HG03280 (cell line): ENCODE measurements at regions not wholly inside any gene's neighbourhood (a gene's known extent, or its start where the extent isn't known, plus 50 kb on each side); places are given as distances from the start of the nearest gene placed in this dataset.
"Not testable (repeated sequence)": the region's sequence is repeated elsewhere in the genome, so short reads cannot be mapped to it uniquely, and the experiment has no call there.

Source experiments
- ATAC-seq: cut with Tn5 transposase; IDR thresholded peaks from one replicate; pipeline ENCODE4 v1.9.1; 2021; ENCODE audit warnings: mild to moderate bottlenecking, moderate library complexity; ENCODE audit not compliant: unreplicated experiment

- ATAC-seq: no peak
Measured at GRCh38 chr20:24830649-24831048, 118.4 kb upstream of the CST7 start.

DNA sequence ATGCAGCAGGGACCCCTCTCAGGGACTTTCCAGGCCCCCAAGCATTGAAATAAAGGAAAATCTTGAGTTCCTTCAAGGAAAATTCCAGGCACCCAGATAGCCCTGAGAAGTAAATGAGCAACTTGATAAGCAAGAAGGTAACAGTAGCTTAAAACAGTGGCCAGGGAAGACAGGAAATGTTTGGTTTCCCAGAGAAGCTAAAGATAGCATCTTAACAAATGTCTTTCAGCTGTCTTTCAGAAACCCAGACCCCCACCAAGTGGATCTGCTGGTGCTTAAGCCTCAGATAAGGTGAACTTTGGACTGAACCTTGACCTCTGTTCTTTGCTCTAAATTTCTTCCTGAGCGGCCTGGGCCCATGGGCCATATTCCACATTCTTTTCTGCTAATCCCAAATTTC is 117.8 kb upstream of the CST7 start:
- ATAC-seq: no peak

GRCh38 chr20:24832518-24832917 is 116.6 kb upstream of the CST7 start:
- no peak for ATAC-seq

DNA sequence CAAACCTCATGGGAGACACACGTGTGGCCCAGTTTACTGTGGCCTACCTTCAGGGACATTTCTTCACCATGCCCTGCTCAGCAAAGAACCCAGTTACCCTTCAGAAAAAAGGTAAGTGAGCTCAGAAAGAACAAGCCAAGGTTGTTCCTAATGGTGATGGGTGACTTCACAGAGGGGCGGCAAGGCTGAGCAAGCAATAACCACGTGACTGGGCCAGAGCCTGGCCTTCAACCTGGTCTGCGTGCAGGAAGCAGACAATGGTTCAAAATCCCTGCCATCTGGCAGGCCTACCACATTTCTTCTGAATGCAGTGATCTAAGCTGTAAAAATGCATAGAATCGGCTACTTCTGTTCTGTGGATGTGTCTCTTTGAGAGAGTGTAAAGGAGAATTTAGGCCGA is 115.5 kb upstream of the CST7 start:
- ATAC-seq: no peak

DNA sequence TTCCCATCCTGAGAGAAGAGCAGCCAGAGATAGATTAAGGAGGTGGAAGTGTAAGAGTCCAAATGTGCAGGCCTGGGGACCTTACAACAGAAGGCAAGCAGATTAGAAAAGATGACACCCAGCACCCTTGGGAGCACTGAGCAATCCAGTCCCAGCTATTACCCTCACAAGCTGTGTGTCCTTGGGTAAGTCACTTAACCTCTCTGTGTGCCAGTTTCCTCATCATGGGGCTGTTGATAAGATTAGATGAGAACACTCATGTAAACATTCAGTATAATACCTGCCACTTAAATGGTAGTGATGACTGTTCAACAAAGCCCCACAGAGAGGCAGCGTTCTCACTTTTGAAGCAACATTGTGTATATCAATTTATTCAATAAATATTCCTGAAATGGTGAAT is 114.8 kb upstream of the CST7 start:
- ATAC-seq: no peak

DNA sequence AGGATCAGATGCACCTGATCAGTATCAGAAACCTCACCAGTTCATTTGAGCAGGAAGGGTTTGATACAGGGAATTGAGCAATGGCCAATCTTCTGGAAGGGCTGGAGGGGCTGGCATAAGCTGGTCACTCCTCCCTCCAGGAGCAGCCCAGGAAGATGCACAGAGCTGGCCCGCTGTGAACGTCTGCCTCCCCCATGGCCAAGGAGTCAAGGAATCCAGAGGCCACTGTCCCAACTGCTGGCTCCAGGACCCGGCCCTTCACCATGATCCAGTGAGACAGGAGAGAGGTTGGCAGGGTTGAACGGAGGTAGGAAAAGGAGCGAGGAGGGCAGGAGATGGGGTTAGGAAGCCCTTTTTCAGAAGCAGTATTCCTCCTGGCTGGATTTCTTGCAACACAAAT is 113.9 kb upstream of the CST7 start:
- ATAC-seq: no peak

DNA sequence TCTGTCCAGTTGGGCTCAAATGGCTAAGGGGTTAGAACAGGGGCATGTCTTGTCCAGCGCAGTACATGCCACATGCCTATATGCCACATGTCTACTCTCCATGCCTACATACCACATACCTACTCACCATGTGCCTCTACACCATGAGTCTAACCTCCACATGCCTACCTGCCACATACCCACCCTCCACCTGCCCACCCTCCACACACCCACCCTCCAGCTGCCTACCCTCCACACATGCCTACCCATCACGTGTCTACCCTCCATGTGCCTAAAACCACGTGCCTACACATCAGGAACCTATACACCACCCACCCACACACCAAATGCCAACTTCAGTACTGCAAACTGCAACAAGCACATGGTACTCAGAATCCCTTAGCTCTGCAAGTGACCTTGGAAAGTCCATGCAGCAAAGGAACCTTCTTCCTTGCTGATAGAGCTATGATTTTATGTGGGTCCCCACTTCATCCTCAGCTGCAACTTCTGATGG is 113.0 kb upstream of the CST7 start:
- ATAC-seq: no peak

DNA sequence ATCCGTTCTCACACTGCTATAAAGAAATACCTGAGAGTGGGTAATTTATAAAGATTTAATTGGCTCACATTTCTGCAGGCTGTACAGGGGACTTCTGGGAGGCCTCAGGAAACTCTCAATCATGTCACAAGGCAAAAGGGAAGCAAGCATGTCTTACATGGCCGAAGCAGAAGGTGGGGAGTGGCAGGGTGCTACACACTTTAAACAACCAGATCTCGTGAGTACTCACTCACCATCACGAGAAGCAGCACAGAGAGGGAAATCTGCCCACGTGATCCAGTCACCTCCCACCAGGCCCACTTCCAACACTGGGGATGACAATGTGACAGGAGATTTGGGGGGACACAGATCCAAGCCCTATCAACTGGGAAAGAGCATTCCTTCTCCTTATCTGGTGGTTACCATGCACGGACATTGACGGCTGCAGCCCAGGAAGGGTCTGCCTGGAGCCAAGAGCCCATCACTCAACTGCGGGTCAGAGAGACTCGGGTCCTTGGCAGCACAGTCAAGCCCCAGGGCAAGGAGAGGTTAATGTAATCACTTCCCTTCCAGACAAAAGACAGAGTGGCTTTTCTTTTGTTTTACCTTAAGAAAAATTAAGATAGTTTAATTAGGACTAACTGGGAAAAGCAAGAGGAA is 112.3 kb upstream of the CST7 start:
- no peak for ATAC-seq

- no peak for ATAC-seq
Measured at GRCh38 chr20:24837781-24838450, 111.2 kb upstream of the CST7 start.

GRCh38 chr20:24838546-24839535 is 110.2 kb upstream of the CST7 start:
- no peak for ATAC-seq

DNA sequence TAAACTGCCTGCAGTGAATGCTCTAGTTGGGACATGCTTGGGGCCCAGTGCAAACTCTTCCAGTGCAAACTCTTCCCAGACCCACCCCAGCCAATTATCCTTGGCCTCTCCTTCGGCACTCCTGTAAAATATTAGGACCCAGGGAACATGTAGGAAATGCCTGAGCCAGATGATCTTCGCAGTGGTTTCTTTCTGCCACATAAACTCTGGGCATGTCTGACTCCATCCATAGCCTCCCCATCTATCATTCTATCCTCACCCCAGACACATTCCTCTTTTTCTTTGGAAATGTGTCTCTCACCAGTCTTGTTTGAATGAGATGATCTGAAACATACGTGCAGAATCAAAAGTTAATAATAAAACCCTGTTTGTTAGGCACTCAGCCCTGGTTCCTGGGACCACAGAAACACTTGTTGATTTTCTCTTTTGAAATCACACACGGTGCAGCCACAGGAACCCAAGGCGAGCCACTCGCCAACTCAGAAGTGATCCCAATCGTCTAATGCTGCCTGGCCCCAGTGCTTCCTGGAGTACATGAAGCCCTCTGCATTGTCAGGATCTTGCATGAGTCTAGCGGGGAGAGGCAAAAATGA is 108.9 kb upstream of the CST7 start:
- no peak for ATAC-seq

DNA sequence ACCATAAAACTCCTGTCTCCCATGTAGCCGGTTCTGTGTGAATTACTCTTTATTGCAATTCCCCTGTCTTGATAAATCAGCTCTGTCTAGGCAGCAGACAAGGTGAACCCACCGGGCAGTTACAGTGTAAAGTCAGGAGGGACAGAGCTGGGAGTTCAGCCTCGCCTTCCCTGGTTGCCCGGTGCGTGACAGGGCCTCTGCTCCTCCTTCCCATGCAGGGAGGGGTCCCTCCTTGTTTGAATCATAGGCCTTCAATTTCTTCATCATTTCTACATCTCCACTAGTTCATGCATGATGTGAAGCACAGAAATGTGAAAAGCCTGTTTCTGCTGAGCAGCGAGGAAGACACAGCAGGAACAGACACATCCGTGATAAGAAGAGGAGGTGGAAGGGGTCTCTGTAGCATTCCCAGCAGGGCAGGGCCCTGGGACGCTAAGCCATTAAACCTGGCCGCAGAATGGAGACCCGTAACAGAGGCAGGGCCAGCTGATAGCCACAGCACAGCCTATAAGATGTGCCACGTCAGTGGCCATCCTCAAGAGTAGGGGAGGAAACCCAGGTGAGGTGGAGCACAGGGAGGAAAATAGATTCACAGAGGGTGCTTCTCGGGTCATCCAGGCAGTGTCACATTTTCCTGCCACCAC is 106.7 kb upstream of the CST7 start:
- ATAC-seq: no peak

DNA sequence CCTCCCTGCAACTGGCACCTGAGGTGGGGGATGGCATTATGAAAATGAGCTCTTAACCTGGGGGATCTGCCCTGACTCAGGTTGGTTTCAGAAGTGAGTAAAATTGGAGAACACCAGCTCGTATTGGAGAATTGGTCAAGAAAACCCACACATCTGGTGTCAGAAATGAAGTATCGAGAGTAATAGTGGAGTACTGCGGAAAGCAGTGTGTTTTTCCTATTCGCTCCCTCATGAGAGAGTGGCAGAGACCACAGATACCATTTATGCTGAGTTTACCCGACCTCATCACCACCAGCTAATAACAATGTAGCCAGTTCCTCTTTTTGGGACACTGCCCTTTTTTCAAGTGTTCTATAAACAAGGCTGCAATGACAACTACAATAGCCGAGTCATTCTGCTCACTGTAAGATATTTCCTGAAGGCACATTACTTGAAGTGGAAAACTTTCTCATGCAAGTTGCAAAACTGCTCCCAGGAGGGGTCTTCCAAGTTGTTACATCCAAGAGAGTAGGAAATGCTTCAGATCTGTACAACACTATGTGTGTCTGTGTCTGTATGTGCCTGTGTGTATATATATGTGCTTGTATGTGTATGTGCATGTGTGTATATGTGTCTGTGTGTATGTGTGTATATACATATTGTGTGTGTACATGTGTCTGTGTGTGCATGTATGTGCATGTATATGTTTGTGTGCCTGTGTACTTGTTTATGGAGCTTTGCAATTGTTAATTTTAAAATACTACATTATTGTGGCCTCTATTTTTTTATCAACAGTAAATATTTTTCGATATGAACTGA is 106.0 kb upstream of the CST7 start:
- peak; percentile 94 for ATAC-seq

GRCh38 chr20:24850176-24850575 is 98.9 kb upstream of the CST7 start:
- no peak for ATAC-seq

- ATAC-seq: no peak
Measured at GRCh38 chr20:24851346-24852019, 97.6 kb upstream of the CST7 start.

- ATAC-seq: no peak
Measured at GRCh38 chr20:24853916-24854315, 95.2 kb upstream of the CST7 start.

DNA sequence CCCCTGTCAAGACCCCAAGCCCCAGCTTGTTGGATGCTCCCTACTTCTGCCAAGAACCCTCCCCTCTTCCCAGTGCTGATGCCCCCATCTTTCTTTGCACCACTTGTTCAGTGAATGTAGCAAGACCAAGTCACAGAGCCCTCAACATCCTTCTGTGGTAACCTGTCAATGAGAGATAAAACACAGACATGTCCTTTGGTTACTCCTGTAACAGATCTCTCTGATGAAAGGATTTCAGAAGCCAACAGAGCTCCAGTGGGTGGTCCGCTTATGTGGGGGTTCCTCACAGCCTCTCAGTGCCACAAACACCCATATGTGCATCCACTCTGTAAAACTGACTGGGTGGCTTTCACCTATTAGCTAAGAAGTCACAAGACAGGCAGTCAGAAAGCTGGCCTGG is 93.2 kb upstream of the CST7 start:
- no peak for ATAC-seq

- not testable (repeated sequence) for ATAC-seq
Measured at GRCh38 chr20:24858500-24858899, 90.6 kb upstream of the CST7 start.

- no peak for ATAC-seq
Measured at GRCh38 chr20:24859539-24859938, 89.5 kb upstream of the CST7 start.
